ENCODE measurements at regions not wholly inside any gene's neighbourhood (a gene's known extent, or its start where the extent isn't known, plus 50 kb on each side); places are given as distances from the start of the nearest gene placed in this dataset.

DNA sequence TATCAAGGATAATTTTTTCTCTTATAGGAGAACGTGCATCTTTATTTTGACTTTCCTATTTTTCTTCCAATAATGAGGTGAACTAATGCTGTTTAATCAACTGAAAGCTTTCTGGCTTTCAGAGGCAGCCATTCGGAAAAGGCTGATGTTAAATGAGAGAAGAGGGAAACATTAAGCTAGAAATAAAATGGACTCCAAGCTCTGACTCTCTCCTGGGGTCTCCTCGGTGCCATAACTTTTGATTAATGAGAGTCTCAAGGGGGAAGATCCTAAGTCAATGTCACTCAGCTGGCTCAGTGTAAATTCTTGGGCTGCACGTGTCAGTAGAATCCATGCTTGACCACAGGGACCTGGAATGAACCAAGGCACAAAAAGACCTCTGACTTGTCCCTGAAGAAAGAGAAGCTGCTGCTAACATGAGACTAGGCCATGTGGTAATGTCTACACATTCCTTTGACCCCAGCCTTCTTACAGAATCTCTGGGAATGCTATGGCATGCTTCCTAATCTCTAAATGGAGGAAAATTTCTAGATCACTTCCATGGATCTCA lies 152.2 kb upstream of the RFC3 start:
- Histone ChIP-seq H3K4me2 (ENCODE audit: low read length) (no peak overlapping the region), H3K36me3 (ENCODE audit: insufficient read depth, low read length) (no peaks in the 10 kb centered on the region), H2AFZ (ENCODE audit: low read depth, low read length) (no peak overlapping the region), H3K4me3 (ENCODE audit: low read length) (no peak overlapping the region), H4K20me1 (ENCODE audit: insufficient read depth) (no peaks in the 10 kb centered on the region), H3K9me3 (ENCODE audit: low read length) (no peaks in the 10 kb centered on the region), H3K27ac (ENCODE audit: low read length) (no peak overlapping the region), H3F3A (ENCODE audit: insufficient read depth, low read length, poor library complexity, severe bottlenecking) (no peaks in the 10 kb centered on the region), H3K9me2 (ENCODE audit: insufficient read depth, low read length) (no peaks in the 10 kb centered on the region), H3K9ac (ENCODE audit: low read length) (no peak overlapping the region), H3K27me3 (ENCODE audit: insufficient read depth, low read depth, low read length) (no peaks in the 10 kb centered on the region), H3K79me2 (replicated peaks; ENCODE audit: insufficient read depth, low read length) (no peaks in the 10 kb centered on the region)
- TF ChIP-seq, protein P1, sequence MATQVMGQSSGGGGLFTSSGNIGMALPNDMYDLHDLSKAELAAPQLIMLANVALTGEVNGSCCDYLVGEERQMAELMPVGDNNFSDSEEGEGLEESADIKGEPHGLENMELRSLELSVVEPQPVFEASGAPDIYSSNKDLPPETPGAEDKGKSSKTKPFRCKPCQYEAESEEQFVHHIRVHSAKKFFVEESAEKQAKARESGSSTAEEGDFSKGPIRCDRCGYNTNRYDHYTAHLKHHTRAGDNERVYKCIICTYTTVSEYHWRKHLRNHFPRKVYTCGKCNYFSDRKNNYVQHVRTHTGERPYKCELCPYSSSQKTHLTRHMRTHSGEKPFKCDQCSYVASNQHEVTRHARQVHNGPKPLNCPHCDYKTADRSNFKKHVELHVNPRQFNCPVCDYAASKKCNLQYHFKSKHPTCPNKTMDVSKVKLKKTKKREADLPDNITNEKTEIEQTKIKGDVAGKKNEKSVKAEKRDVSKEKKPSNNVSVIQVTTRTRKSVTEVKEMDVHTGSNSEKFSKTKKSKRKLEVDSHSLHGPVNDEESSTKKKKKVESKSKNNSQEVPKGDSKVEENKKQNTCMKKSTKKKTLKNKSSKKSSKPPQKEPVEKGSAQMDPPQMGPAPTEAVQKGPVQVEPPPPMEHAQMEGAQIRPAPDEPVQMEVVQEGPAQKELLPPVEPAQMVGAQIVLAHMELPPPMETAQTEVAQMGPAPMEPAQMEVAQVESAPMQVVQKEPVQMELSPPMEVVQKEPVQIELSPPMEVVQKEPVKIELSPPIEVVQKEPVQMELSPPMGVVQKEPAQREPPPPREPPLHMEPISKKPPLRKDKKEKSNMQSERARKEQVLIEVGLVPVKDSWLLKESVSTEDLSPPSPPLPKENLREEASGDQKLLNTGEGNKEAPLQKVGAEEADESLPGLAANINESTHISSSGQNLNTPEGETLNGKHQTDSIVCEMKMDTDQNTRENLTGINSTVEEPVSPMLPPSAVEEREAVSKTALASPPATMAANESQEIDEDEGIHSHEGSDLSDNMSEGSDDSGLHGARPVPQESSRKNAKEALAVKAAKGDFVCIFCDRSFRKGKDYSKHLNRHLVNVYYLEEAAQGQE (IDR thresholded peaks at IDR 0.05; ENCODE audit: borderline replicate concordance) = no peak
- TF ChIP-seq, protein P2, sequence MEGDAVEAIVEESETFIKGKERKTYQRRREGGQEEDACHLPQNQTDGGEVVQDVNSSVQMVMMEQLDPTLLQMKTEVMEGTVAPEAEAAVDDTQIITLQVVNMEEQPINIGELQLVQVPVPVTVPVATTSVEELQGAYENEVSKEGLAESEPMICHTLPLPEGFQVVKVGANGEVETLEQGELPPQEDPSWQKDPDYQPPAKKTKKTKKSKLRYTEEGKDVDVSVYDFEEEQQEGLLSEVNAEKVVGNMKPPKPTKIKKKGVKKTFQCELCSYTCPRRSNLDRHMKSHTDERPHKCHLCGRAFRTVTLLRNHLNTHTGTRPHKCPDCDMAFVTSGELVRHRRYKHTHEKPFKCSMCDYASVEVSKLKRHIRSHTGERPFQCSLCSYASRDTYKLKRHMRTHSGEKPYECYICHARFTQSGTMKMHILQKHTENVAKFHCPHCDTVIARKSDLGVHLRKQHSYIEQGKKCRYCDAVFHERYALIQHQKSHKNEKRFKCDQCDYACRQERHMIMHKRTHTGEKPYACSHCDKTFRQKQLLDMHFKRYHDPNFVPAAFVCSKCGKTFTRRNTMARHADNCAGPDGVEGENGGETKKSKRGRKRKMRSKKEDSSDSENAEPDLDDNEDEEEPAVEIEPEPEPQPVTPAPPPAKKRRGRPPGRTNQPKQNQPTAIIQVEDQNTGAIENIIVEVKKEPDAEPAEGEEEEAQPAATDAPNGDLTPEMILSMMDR (IDR thresholded peaks at IDR 0.05; ENCODE audit: poor library complexity, severe bottlenecking) = no peak
- TF ChIP-seq POLR2AphosphoS5 (IDR thresholded peaks at IDR 0.05) (no peak), MXI1 (conservative IDR thresholded peaks at IDR 0.05; ENCODE audit: poor library complexity, severe bottlenecking) (no peak), EZH2 (IDR thresholded peaks at IDR 0.05; ENCODE audit: borderline replicate concordance, insufficient read depth, low read length, poor library complexity, severe bottlenecking) (no peak), EP300 (conservative IDR thresholded peaks at IDR 0.05; ENCODE audit: poor library complexity, severe bottlenecking) (no peak), RAD21 (conservative IDR thresholded peaks at IDR 0.05) (no peak), TAF1 (IDR thresholded peaks at IDR 0.05; ENCODE audit: low read depth) (no peak), SMC3 (conservative IDR thresholded peaks at IDR 0.05; ENCODE audit: poor library complexity) (no peak)

DNA sequence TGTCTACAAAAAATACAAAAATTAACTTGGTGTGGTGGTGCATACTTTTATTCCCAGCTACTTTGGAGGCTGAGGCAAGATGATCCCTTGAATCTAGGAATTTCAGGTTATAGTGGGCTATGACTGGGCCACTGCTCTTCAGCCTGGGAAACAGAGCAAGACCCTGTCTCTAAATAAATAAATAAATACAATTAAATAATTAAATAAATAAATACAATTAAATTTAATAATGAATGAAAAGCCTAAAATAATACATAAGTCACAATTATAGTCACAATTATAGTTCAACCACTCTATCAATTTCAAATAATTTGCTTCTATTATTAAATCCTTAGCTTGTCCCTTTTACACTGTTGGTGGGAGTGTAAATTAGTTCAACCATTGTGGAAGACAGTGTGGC lies 146.4 kb upstream of the RFC3 start:
- no peak overlapping the region for H3K27ac ChIP-seq (ENCODE audit: low read length)
- no peaks in the 10 kb centered on the region for H3K27me3 ChIP-seq (ENCODE audit: insufficient read depth, low read depth, low read length)
- no peaks in the 10 kb centered on the region for H3K9me3 ChIP-seq (ENCODE audit: low read length)

More for the DNA sequence above, 146.4 kb upstream of the RFC3 start:
- no peaks in the 10 kb centered on the region for H3K79me2 ChIP-seq (replicated peaks; ENCODE audit: insufficient read depth, low read length)
- H3K36me3 ChIP-seq (ENCODE audit: insufficient read depth, low read length) = no peaks in the 10 kb centered on the region
- H3F3A ChIP-seq (ENCODE audit: insufficient read depth, low read length, poor library complexity, severe bottlenecking) = no peaks in the 10 kb centered on the region
- TF ChIP-seq, protein P1 (IDR thresholded peaks at IDR 0.05; ENCODE audit: borderline replicate concordance) = no peak
- TF ChIP-seq EP300 (conservative IDR thresholded peaks at IDR 0.05; ENCODE audit: poor library complexity, severe bottlenecking) (no peak), MXI1 (conservative IDR thresholded peaks at IDR 0.05; ENCODE audit: poor library complexity, severe bottlenecking) (no peak), POLR2AphosphoS5 (IDR thresholded peaks at IDR 0.05) (no peak), TAF1 (IDR thresholded peaks at IDR 0.05; ENCODE audit: low read depth) (no peak), SMC3 (conservative IDR thresholded peaks at IDR 0.05; ENCODE audit: poor library complexity) (no peak), EZH2 (IDR thresholded peaks at IDR 0.05; ENCODE audit: borderline replicate concordance, insufficient read depth, low read length, poor library complexity, severe bottlenecking) (no peak), RAD21 (conservative IDR thresholded peaks at IDR 0.05) (no peak)
- TF ChIP-seq, protein P2 (IDR thresholded peaks at IDR 0.05; ENCODE audit: poor library complexity, severe bottlenecking) = no peak
- no peak overlapping the region for H3K9ac ChIP-seq (ENCODE audit: low read length)
- no peak overlapping the region for H3K4me3 ChIP-seq (ENCODE audit: low read length)
- H2AFZ ChIP-seq (ENCODE audit: low read depth, low read length) = no peak overlapping the region
- H3K4me2 ChIP-seq (ENCODE audit: low read length) = no peak overlapping the region
- no peaks in the 10 kb centered on the region for H4K20me1 ChIP-seq (ENCODE audit: insufficient read depth)
- no peaks in the 10 kb centered on the region for H3K9me2 ChIP-seq (ENCODE audit: insufficient read depth, low read length)
